ENCODE measurements at regions not wholly inside any gene's neighbourhood (a gene's known extent, or its start where the extent isn't known, plus 50 kb on each side); places are given as distances from the start of the nearest gene placed in this dataset.

DNA sequence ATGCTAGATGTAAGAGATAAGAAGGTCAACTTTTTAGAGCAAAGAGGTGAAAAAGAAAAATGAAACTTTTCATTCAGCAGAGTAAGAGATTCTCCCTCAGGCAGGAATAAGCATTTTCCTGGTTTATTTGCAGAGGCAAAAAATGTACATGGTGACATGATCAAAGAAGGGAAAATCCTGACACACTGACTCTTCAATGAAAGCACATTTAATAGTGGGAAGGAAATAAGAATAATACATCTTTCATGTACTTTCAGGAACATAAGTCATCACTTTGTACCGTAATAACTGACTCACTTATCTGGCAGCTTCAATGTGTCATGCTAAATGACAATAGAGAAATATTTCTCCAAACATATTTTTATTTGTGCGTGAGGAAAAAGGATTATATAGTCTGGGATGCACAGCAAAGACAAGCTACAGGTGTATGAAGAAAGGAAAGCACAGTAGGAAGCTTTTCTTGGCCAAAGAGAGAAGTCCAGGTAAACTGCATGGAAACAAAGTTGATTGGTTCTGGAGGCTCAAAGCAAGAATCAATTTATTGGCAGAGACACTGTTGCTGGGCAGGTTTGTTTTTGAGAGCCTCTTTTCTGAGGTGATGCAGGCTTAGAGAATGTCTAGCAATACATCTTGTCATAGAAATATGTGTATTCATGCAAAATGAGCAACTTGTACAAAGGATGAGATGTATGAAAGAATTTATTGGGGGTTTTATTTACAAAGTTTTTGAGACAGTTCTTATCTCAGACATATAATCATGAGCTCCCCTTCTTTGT lies 1409.0 kb downstream of the PLA2G4A start:
- no peak for DNase-seq (ENCODE audit: low read depth in 2 of 3, low spot score in 2 of 3)

GRCh38 chr1:188240772-188241406 lies 1412.1 kb downstream of the PLA2G4A start:
- DNase-seq (ENCODE audit: low read depth in 2 of 3, low spot score in 2 of 3) = peak in 1 of 3 donors; percentile 3

DNA sequence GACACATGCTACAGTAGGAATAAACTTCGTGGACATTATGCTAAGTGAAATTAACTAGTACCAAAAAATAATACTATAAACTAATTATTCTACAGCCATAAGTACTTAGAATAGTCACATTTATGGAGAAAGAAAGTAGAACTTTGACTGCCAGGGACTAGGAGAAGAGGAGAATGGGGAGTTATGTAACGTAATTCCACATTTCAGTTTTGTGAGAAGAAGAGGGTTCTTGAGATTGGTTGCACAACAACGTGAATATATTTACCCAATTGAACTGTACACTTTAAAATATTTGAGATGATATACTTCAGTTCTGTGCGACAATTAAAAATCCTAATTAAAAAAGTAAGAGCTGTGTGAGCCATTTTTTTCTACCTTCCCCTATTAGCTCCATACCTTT lies 1412.9 kb downstream of the PLA2G4A start:
- no peak for DNase-seq (ENCODE audit: low read depth in 2 of 3, low spot score in 2 of 3)

DNA sequence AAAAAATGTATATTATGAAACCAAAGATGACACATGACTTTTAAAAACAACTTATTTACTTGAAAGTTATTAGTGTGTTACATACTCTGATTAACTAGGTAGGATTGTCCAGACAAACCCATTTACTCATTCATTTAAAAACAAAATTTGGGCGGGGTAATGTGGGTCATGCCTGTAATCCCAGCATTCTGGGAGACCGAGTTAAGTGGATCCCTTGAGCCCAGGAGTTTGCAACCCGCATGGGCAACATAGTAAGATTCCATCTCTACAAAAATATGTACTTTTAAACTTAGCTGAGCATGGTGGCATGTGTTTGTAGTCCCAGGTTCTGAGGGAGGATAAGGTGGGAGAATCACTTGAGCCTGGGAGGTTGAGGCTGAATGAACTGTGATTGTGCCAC lies 1414.7 kb downstream of the PLA2G4A start:
- no peak for DNase-seq (ENCODE audit: low read depth in 2 of 3, low spot score in 2 of 3)

GRCh38 chr1:188244681-188245080 lies 1415.9 kb downstream of the PLA2G4A start:
- no peak for DNase-seq (ENCODE audit: low read depth in 2 of 3, low spot score in 2 of 3)

- DNase-seq (ENCODE audit: low read depth in 2 of 3, low spot score in 2 of 3) = peak in 1 of 3 donors; percentile 6
Measured at GRCh38 chr1:188247255-188247654, 1418.5 kb downstream of the PLA2G4A start.

GRCh38 chr1:188249811-188250210 lies 1421.1 kb downstream of the PLA2G4A start:
- peak in 1 of 3 donors; percentile 15 for DNase-seq (ENCODE audit: low read depth in 2 of 3, low spot score in 2 of 3)

GRCh38 chr1:188251036-188251435 lies 1422.3 kb downstream of the PLA2G4A start:
- DNase-seq (ENCODE audit: low read depth in 2 of 3, low spot score in 2 of 3) = no peak

DNA sequence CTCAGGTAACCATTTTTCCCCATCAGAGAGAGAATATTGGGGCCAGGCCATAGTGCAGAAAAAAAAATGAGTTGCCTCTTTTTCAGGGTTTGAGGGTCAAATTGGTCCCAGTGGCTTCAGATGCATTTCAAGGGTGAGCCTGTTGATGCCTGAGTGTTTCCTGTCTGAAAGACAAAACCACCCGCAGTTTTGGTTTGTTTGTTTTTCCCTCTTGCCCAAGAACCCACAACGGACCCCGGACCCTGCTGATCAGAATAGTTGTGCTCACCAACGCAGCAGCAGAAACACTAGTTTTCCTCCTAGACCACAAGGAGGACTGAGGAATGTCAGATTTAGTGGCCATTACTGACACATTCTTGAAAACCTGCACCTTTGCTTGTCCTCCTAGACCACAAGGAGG lies 1433.1 kb downstream of the PLA2G4A start:
- DNase-seq (ENCODE audit: low read depth in 2 of 3, low spot score in 2 of 3) = no peak

DNA sequence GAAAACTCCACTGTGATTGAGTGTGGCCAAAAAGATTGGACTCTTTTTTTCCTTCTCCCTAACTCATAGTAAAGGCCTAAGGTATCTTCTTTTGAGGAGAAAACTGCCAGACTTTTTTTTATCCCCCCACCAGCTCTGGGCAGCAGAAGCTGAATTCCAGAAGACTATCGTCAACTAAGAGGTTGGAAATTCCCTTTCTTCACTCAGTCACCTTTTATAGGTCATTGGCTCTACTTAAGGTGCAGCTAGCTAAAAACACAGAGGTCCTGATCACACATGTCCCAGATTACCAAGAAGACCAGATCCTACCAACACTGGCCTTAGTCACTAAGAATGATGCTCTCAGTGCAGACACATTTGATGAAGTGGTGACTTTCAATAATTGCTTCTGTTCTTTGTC lies 1441.2 kb downstream of the PLA2G4A start:
- no peak for DNase-seq (ENCODE audit: low read depth in 2 of 3, low spot score in 2 of 3)

DNA sequence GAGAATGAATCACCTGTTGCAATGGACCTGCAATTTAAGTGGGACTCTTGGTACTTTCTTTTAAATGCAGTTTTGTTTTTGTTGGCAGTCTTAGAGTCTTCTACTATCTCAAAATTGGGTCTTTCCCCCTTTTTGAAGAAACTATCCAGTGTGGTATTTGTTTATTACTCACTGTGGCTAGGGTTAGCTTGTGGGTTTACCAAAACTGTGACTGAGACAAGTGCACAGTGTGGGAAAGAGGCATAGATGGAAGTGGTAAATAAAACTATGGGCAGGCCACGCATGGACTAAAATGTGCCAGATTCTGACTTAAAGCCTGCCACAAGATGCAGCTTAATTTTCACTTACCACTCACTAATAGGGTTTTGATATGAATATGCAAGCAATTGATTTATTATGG lies 1441.7 kb downstream of the PLA2G4A start:
- DNase-seq (ENCODE audit: low read depth in 2 of 3, low spot score in 2 of 3) = no peak

- DNase-seq (ENCODE audit: low read depth in 2 of 3, low spot score in 2 of 3) = no peak
Measured at GRCh38 chr1:188277771-188278170, 1449.0 kb downstream of the PLA2G4A start.

DNA sequence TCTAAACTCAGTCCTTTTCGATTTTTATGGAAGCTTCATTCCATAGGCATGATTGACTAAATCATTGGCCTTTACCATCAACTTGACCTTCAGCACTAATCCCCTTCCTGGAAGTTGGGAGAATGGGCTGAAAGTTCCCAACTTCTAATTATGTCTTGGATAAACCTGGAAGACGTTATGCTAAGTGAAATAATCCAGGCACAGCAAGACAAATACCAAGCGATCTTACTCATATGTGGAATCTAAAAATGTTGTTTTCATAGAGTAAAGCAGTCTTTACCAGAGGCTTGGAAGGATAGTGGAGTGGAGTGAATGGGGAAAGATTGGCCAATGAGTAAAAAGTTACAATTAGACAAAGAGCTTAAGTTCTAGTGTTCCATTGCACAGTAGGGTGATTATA lies 1453.2 kb downstream of the PLA2G4A start:
- DNase-seq (ENCODE audit: low read depth in 2 of 3, low spot score in 2 of 3) = no peak

GRCh38 chr1:188295157-188295556 lies 1466.4 kb downstream of the PLA2G4A start:
- DNase-seq (ENCODE audit: low read depth in 2 of 3, low spot score in 2 of 3) = no peak

DNA sequence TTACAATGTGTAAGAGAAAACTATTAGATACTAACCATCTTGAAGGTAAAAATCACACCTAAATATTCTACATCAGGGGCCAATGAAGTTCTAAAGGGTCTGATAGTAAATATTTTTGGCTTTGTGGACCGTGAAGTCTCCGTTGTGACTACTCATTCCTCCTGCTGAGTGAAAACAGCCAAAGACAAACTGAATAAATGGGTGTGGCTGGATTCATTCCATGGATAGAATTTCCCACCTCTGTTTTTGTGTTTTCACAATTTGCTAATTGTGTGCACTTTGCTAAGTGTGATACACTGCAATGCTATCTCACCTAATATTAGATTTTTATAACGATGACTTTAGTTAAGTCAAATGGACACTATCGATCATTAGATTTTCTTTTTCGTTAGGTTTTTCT lies 1474.0 kb downstream of the PLA2G4A start:
- DNase-seq (ENCODE audit: low read depth in 2 of 3, low spot score in 2 of 3) = no peak

GRCh38 chr1:188314557-188315137 lies 1485.9 kb downstream of the PLA2G4A start:
- DNase-seq (ENCODE audit: low read depth in 2 of 3, low spot score in 2 of 3) = no peak

DNA sequence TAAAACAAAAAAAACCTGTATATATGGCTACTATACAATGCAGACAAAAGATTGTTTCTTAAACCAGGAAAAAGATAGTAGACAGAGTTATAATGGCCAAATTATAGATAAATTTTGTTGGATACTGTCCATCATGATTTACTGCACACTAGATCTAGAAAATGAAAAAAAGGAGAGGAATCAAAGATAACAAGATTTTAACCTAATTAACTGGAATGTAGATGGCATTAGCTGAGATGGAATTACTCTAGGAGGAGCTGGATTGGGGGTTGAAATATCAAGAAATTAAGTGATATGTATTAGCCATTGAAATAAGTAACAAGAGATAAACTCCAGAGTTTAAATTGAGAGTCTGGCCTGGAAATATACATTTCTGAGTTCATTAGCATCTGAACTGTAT lies 1489.1 kb downstream of the PLA2G4A start:
- DNase-seq (ENCODE audit: low read depth in 2 of 3, low spot score in 2 of 3) = no peak

- no peak for DNase-seq (ENCODE audit: low read depth in 2 of 3, low spot score in 2 of 3)
Measured at GRCh38 chr1:188325211-188325610, 1496.5 kb downstream of the PLA2G4A start.

- no peak for DNase-seq (ENCODE audit: low read depth in 2 of 3, low spot score in 2 of 3)
Measured at GRCh38 chr1:188343914-188344313, 1515.2 kb downstream of the PLA2G4A start.

- no peak for DNase-seq (ENCODE audit: low read depth in 2 of 3, low spot score in 2 of 3)
Measured at GRCh38 chr1:188350104-188350503, 1521.4 kb downstream of the PLA2G4A start.

GRCh38 chr1:188355082-188355481 lies 1526.3 kb downstream of the PLA2G4A start:
- DNase-seq (ENCODE audit: low read depth in 2 of 3, low spot score in 2 of 3) = no peak

DNA sequence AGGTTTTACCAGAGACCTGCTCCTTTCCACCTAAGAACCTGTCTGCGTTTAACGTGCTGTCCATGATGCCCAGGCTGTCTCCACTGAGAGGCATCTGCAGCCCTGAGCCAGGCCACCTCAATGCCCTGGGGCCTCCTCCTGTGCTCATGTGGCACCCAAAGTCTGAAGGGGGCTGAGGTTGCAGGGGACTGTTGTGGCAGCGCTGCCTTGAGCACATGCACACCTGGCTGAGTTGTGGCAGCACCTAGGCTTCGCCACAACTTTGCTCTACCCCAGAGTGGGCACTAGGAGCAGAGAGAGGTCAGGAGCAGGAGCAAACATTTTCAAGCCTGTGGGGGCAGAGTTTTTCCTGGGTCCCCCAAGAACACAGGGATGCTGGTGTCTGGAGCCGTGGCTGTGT lies 1527.1 kb downstream of the PLA2G4A start:
- no peak for DNase-seq (ENCODE audit: low read depth in 2 of 3, low spot score in 2 of 3)
